ENCODE measurements at regions not wholly inside any gene's neighbourhood (a gene's known extent, or its start where the extent isn't known, plus 50 kb on each side); places are given as distances from the start of the nearest gene placed in this dataset.

DNA sequence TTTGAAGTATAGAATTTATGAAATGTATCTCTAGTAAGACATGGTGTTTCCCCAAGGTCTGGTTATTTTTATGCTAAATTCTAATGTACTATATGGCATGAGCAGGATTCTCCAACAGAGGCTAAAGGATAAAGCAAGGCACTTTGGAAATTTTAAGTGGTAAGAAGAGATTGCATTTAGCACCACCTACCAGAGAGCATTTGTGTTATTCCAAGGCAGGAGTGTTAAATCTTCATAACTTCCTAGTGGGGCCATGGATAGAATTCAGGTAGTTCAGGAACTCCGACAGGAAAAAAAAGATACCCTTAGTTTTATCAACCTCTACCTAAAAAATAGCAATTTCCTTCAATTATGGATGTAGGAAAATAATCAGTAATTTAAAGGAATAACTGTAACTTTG is 497.4 kb upstream of the CRIM1 start:
- TF ChIP-seq SIN3A (conservative IDR thresholded peaks at IDR 0.05 in 1 of 2, IDR thresholded peaks at IDR 0.05 in 1 of 2; ENCODE audit: low read depth in 1 of 2, low read length in 2 of 2) (no peak), SP2 (IDR thresholded peaks at IDR 0.05; ENCODE audit: low read length) (no peak), GABPA (IDR thresholded peaks at IDR 0.05; ENCODE audit: borderline replicate concordance, insufficient read depth, low read length) (no peak), EZH2 (IDR thresholded peaks at IDR 0.05; ENCODE audit: low read depth, low read length, severe bottlenecking) (no peak), CBX5 (IDR thresholded peaks at IDR 0.05; ENCODE audit: low read depth, low read length) (no peak)

Data from H1 (cell line).